H1 (cell line): ENCODE measurements at regions not wholly inside any gene's neighbourhood (a gene's known extent, or its start where the extent isn't known, plus 50 kb on each side); places are given as distances from the start of the nearest gene placed in this dataset.

Source experiments
- BACH1 ChIP-seq: IDR thresholded peaks from 2 replicates; pipeline ENCODE4 v1.6.1; 2012; ENCODE audit warnings: low read length, improper control_type of control experiment
- CTCF ChIP-seq, 3 experiments: IDR thresholded peaks; 1 replicate in 2 of 3; 2 replicates in 1 of 3; pipeline versions ENCODE4 v1.5.1 to v1.6.1; 2011; ENCODE audit warnings: low read length in 3 of 3, mild to moderate bottlenecking in 3 of 3, inconsistent platforms in 2 of 3, low read depth in 1 of 3, moderate library complexity in 1 of 3; ENCODE audit not compliant: insufficient read depth in 1 of 3; ENCODE audit errors: control extremely low read depth in 1 of 3
- EP300 ChIP-seq, 2 experiments: IDR thresholded peaks; 1 replicate in 1 of 2; 2 replicates in 1 of 2; pipeline ENCODE4 v1.6.1; 2011 to 2012; ENCODE audit warnings: low read depth in 2 of 2, low read length in 2 of 2, mild to moderate bottlenecking in 2 of 2, borderline replicate concordance in 1 of 2, inconsistent platforms in 1 of 2, moderate library complexity in 1 of 2
- HDAC2 ChIP-seq, 2 experiments: fragments of 300-600 bp in 1 of 2; sonication (generic) in 1 of 2; IDR thresholded peaks; 2 replicates each; pipeline ENCODE4 v1.6.1; 2011 to 2012; ENCODE audit warnings: low read depth in 2 of 2, low read length in 2 of 2, mild to moderate bottlenecking in 2 of 2, moderate library complexity in 2 of 2, borderline replicate concordance in 1 of 2, inconsistent platforms in 1 of 2
- POLR2A ChIP-seq, 2 experiments: IDR thresholded peaks; 1 replicate in 1 of 2; 2 replicates in 1 of 2; pipeline ENCODE4 v1.6.1; 2011; ENCODE audit warnings: low read depth in 2 of 2, low read length in 2 of 2, mild to moderate bottlenecking in 2 of 2; ENCODE audit errors: control extremely low read depth in 1 of 2
- POLR2AphosphoS5 ChIP-seq: IDR thresholded peaks from 2 replicates; pipeline ENCODE4 v1.6.1; 2011; ENCODE audit warnings: low read depth, low read length
- RAD21 ChIP-seq, 2 experiments: IDR thresholded peaks in 1 of 2; conservative IDR thresholded peaks in 1 of 2; 2 replicates each; pipeline ENCODE4 v1.6.1; 2011; ENCODE audit warnings: low read depth in 2 of 2, low read length in 2 of 2, improper control_type of control experiment in 1 of 2, inconsistent platforms in 1 of 2, mild to moderate bottlenecking in 1 of 2, moderate library complexity in 1 of 2
- RFX5 ChIP-seq: IDR thresholded peaks from 2 replicates; pipeline ENCODE4 v1.6.1; 2011; ENCODE audit warnings: low read depth, low read length, improper control_type of control experiment, borderline replicate concordance
- SP1 ChIP-seq: IDR thresholded peaks from 2 replicates; pipeline ENCODE4 v1.6.1; 2011; ENCODE audit warnings: low read depth, low read length
- SRF ChIP-seq: IDR thresholded peaks from 2 replicates; pipeline ENCODE4 v1.6.1; 2011; ENCODE audit warnings: mild to moderate bottlenecking, low read depth, low read length, moderate library complexity
- TBP ChIP-seq: IDR thresholded peaks from 2 replicates; pipeline ENCODE4 v1.6.1; 2011; ENCODE audit warnings: low read depth, low read length, improper control_type of control experiment
- ZNF274 ChIP-seq: IDR thresholded peaks from 2 replicates; pipeline ENCODE4 v1.7.0; 2012; ENCODE audit warnings: low read length, borderline replicate concordance; ENCODE audit errors: extremely low read depth
- TF ChIP-seq, protein P1 (sequence below): IDR thresholded peaks from 2 replicates; pipeline ENCODE4 v1.6.1; 2012; ENCODE audit warnings: low read length, inconsistent platforms
- TF ChIP-seq, protein P2 (sequence below): IDR thresholded peaks from 2 replicates; pipeline ENCODE4 v1.6.1; 2012; ENCODE audit warnings: inconsistent platforms

GRCh38 chr14:80059041-80059440 lies 152.3 kb downstream of the DIO2 start:
- no peak for TF ChIP-seq HDAC2 (IDR thresholded peaks at IDR 0.05; ENCODE audit: borderline replicate concordance in 1 of 2, low read depth in 2 of 2, low read length in 2 of 2)
- TF ChIP-seq CTCF (IDR thresholded peaks at IDR 0.05; ENCODE audit: control extremely low read depth in 1 of 3, insufficient read depth in 1 of 3, low read depth in 1 of 3, low read length in 3 of 3): no peak
- no peak for TF ChIP-seq POLR2A (IDR thresholded peaks at IDR 0.05; ENCODE audit: control extremely low read depth in 1 of 2, low read depth in 2 of 2, low read length in 2 of 2)
- TF ChIP-seq SP1: no peak
- TF ChIP-seq EP300 (IDR thresholded peaks at IDR 0.05; ENCODE audit: borderline replicate concordance in 1 of 2, low read depth in 2 of 2, low read length in 2 of 2): no peak
- TF ChIP-seq BACH1: no peak
- no peak for TF ChIP-seq TBP
- TF ChIP-seq RFX5: no peak
- TF ChIP-seq POLR2AphosphoS5: no peak
- TF ChIP-seq ZNF274: no peak
- TF ChIP-seq, protein P1, sequence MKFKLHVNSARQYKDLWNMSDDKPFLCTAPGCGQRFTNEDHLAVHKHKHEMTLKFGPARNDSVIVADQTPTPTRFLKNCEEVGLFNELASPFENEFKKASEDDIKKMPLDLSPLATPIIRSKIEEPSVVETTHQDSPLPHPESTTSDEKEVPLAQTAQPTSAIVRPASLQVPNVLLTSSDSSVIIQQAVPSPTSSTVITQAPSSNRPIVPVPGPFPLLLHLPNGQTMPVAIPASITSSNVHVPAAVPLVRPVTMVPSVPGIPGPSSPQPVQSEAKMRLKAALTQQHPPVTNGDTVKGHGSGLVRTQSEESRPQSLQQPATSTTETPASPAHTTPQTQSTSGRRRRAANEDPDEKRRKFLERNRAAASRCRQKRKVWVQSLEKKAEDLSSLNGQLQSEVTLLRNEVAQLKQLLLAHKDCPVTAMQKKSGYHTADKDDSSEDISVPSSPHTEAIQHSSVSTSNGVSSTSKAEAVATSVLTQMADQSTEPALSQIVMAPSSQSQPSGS: no peak
- TF ChIP-seq SRF: no peak
- TF ChIP-seq, protein P2, sequence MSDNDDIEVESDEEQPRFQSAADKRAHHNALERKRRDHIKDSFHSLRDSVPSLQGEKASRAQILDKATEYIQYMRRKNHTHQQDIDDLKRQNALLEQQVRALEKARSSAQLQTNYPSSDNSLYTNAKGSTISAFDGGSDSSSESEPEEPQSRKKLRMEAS: no peak
- TF ChIP-seq RAD21 (IDR thresholded peaks at IDR 0.05 in 1 of 2, conservative IDR thresholded peaks at IDR 0.05 in 1 of 2; ENCODE audit: low read depth in 2 of 2, low read length in 2 of 2): no peak
